HTR-8/SVneo (cell line): ENCODE measurements at regions not wholly inside any gene's neighbourhood (a gene's known extent, or its start where the extent isn't known, plus 50 kb on each side); places are given as distances from the start of the nearest gene placed in this dataset.
"Not testable (repeated sequence)": the region's sequence is repeated elsewhere in the genome, so short reads cannot be mapped to it uniquely, and the experiment has no call there.

ENCODE experiments used
- DNase-seq: peaks from one replicate; pipeline ENCODE4 v3.0.0; 2011; ENCODE audit warnings: low spot score, mixed read lengths; ENCODE audit not compliant: insufficient read length
- FAIRE-seq: peaks from 2 replicates; lab custom pipeline; 2011; peaks lifted over from hg19 to GRCh38; lab: Jason Lieb, UNC

GRCh38 chr12:105892362-105892910 is 246.3 kb downstream of the NUAK1 start:
- no peak for FAIRE-seq
- DNase-seq: no peak

DNA sequence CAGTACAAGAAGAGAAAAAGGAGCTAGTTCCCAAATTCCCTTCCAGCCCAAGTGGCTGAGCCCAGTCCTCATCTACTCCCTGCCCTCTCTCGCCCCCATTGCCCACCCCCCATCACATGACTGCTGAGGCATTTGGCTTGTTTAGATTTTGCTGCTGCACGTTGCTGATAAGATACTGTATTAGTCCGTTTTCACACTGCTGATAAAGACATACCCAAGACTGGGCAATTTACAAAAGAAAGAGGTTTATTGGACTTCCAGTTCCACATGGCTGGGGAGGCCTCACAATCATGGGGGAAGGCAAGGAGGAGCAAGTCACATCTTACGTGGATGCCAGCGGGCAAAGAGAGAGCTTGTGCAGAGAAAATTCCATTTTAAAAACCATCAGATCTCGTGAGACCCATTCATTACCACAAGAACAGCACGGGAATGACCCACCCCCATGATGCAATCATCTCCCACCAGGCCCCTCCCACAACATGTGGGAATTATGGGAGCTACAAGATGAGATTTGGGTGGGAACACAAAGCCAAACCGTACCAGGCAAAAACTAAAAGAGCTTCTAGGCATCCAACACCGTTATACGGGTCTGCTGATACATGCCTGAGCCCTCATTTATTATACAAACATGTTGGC is 243.4 kb downstream of the NUAK1 start:
- not testable (repeated sequence) for DNase-seq, FAIRE-seq

DNA sequence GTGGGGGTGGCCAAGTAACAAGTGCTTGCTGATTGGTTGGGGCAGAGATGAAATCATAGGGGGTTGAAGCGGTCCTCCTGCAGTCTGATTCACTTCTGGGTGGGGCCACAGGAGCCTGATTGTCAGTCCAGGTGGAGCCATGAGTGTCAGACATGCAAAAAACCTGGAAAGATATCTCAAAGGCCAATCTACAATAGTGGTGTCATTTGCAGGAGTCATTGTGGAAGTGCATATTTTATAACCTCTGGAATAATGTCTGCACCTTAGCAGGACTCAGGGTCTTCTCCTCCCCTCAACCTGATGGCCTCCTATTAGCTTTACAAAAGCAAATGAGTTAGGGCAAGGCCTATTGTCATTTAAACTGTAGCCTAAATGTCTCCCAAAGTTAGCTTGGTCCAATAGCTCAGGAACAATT is 241.4 kb downstream of the NUAK1 start:
- FAIRE-seq (no peak), DNase-seq (no peak)

GRCh38 chr12:105898271-105898670 is 240.5 kb downstream of the NUAK1 start:
- not testable (repeated sequence) for FAIRE-seq

DNA sequence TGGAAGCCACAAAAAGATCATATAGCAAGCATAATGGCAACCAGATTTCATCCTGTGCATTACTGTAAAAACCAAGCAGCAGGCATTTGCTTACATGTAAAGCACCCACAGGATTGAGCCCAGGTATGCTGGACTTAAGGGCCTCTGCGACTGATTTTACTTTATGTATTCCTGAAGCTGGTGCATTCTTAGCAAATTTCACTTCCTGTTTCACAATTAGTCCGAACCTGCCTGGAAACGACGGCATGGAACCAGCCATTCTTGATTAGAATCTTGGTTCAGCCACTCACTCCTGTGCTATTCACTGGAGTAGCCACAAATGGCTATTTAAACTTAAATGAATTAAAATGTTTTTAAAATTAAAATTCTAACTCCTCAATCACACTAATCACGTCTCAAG is 239.2 kb downstream of the NUAK1 start:
- FAIRE-seq (no peak), DNase-seq (no peak)

More at GRCh38 chr12:105898271-105898670, 240.5 kb downstream of the NUAK1 start:
- DNase-seq: not testable (repeated sequence)

DNA sequence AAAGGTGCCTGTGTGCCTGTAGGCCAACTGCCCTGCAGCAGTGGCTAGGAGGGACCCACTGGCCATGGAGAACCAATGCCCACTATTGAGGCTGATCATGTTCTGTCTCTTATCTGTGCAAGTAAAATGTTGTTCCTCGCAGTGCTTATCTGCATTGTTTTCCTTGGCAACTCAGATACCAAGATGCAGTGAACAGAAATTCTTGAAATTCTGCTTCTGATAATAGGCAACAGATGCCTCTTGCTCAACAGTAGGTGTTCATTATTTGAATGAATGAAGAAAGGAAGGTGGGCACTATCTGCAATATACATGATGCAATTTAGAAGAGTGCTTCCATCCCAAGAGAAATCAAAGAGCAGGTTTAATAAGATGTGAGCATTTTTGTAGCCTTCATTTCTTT is 232.2 kb downstream of the NUAK1 start:
- FAIRE-seq (no peak), DNase-seq (no peak)

GRCh38 chr12:105907982-105908381 is 230.8 kb downstream of the NUAK1 start:
- DNase-seq (no peak), FAIRE-seq (no peak)

GRCh38 chr12:105910030-105910429 is 228.7 kb downstream of the NUAK1 start:
- FAIRE-seq: no peak
- DNase-seq: no peak

GRCh38 chr12:105911966-105912365 is 226.8 kb downstream of the NUAK1 start:
- FAIRE-seq (no peak), DNase-seq (no peak)

DNA sequence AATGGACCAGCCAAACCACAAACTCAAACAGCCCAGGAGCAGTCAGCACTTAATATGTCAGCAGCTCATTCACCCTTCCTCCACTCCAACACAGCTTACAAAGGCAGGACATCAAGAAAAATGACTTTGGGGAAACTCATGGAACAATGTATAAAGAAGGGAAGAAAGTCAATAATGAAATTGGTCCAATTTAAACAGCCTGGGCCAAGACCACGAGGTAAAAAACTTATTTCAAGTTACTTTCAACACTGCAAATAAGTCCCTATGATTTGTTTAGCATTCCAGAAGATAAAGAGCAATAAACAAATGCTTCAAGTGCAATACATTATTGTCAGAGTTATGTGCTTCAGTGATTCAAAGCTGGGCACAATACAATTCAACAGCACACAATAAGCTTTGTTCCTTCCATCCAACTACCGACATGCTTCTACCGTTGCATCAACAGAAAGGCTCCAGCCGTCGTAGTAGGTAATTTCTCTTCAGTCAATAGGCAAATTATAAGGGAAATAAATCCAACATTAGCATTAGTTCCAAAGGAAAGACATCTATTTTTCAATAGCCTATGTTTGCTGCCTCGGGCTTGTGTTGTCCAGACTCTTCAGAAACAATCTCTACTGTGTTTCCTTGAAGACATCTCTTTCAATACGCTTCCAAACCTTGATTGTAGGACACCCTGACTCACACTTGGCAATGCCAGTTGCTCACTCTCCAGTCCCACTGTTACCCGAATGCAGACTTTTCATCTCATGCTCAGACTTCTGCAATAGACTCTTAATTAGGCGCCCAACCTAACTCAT is 225.7 kb downstream of the NUAK1 start:
- DNase-seq (no peak), FAIRE-seq (no peak)

GRCh38 chr12:105915997-105916759 is 222.6 kb downstream of the NUAK1 start:
- DNase-seq (no peak), FAIRE-seq (no peak)

DNA sequence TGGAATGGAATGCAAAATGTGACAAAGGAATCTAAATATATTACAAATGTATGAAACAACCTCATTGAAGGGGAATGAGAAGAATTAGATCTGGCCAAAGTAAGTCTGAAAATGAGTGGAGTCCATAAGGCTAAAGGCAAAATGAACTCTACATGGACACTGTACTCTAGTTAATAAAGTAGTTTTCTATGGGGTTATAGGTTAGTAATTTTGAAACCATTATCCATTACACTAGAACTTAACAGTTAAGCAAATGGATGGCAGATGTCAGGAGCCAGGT is 222.1 kb downstream of the NUAK1 start:
- DNase-seq (no peak), FAIRE-seq (no peak)

DNA sequence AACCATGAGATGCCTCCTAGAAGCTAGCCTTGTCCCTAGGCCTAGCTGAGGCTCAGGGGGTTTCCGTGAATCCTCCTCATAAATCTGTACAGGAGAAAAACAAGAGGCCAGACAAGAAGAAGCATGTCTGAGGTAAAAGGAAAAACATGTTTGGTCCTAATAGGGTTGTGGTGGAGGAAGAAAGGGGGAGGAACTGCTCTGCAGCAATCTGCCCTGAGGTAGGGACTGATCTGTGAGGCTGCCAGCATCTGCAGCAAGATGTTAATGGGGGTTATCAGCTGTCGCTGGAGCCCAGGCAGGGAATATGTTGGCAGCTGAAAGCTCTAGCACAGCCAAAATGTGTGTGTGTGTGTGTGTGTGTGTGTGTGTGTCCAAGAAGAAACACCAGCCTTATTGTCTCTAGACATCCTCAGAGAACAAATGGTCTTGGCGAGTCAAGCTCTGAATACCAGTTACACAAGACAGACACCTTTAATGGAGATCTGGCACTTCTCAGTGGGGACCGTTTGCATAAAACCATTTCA is 218.5 kb downstream of the NUAK1 start:
- FAIRE-seq: peak; percentile 65
- no peak for DNase-seq

GRCh38 chr12:105921055-105921454 is 217.7 kb downstream of the NUAK1 start:
- DNase-seq (no peak), FAIRE-seq (peak; percentile 28)

DNA sequence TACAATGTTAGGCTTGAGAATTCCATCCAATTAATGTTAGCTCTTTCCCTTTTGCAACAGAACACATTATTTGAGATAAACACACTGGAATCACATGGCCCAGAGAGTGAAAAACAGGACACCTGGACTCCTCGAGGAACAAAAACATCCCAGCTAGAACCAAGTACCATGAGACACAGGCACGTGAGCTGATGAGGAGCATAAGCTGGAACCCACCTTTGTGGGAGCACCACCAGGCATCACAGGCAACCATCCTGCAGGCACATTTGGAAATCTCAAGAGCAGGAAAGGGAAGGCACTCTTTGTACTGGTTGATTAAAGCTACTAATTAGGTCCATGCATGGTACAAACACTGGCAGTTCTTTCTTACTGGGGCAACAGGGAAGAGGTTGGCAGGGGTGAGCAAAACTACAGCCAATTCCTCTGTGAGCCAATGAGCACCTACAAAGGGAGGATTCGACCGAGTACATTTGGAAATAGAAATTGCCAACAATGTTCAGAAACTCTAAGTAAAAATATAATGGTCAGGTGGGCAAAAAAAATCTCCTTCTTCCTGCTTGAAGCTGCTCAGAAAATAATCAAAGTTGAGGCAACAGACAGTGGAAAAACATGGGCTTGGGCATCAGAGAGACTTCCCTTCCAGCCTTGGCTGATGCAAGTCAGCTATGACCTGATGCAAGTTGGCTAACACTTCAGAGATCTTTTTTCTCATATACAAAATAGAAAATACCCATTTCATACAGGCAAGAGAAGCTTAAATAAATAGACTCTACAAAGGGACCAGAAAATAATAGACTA is 216.7 kb downstream of the NUAK1 start:
- FAIRE-seq (no peak), DNase-seq (no peak)

DNA sequence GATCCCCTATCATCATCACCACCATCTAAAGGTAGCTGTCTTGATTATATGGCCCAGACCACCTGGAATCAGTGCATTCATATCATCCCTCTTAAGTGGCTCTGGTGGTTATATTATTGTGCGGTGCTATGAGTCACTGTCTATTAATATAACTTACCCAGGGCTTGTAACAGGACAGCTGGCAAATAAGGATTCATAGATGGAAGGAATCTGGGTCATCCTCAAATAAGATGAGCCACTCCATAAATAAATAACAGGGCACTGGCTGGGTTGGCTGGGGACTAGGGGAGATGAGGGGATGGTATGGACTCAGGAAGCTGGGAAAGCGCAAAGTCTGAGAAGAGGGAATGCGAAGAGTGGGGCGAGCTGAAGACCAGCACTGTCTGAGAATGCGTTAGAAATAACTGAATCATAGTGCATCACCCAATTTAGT is 216.1 kb downstream of the NUAK1 start:
- FAIRE-seq (no peak), DNase-seq (peak; percentile 30)

GRCh38 chr12:105924526-105925208 is 214.1 kb downstream of the NUAK1 start:
- DNase-seq (no peak), FAIRE-seq (no peak)

DNA sequence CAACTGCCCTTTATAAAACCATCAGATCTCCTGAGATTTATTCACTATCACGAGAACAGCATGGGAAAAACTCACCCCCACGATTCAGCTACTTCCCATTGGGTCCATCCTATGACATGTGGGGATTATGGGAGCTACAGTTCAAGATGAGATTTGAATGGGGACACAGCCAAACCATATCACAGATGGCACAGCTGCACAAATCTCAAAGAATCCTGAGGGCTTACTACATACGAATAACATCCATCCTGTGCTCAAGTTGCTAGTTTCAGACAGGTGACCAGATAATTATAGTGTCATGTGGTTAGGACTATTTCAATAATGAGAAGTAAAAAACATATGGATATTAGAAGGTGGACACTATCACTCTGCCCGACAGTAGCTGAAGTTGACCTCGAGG is 211.2 kb downstream of the NUAK1 start:
- FAIRE-seq (no peak), DNase-seq (no peak)

DNA sequence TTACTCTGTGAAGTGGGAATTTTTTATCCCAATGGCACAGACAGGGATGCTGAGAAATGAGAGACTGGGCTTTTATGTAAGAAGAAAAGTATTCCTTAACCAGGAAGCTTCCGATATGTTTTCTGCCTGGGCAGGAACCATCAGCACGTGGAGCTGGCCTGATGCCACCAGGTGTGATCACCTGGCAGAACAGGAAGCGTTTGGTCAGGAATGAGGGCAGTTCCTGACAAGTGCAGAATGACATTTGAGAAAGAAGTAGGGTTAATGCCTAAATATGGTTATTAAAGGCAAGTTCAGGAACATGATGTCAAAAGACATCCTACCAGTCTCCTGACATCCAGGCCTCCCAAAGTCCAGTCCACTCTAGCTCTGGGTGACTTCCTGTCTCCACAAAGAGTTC is 210.3 kb downstream of the NUAK1 start:
- no peak for DNase-seq
- no peak for FAIRE-seq
